ENCODE measurements at regions not wholly inside any gene's neighbourhood (a gene's known extent, or its start where the extent isn't known, plus 50 kb on each side); places are given as distances from the start of the nearest gene placed in this dataset.

GRCh38 chr9:117875886-117876285, 171.7 kb downstream of the TLR4 start:
- TF ChIP-seq, protein P1, sequence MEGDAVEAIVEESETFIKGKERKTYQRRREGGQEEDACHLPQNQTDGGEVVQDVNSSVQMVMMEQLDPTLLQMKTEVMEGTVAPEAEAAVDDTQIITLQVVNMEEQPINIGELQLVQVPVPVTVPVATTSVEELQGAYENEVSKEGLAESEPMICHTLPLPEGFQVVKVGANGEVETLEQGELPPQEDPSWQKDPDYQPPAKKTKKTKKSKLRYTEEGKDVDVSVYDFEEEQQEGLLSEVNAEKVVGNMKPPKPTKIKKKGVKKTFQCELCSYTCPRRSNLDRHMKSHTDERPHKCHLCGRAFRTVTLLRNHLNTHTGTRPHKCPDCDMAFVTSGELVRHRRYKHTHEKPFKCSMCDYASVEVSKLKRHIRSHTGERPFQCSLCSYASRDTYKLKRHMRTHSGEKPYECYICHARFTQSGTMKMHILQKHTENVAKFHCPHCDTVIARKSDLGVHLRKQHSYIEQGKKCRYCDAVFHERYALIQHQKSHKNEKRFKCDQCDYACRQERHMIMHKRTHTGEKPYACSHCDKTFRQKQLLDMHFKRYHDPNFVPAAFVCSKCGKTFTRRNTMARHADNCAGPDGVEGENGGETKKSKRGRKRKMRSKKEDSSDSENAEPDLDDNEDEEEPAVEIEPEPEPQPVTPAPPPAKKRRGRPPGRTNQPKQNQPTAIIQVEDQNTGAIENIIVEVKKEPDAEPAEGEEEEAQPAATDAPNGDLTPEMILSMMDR (IDR thresholded peaks at IDR 0.05; ENCODE audit: low read depth, low read length), result no peak
- DNase-seq (ENCODE audit: extremely low read depth, low read depth), result no peak

DNA sequence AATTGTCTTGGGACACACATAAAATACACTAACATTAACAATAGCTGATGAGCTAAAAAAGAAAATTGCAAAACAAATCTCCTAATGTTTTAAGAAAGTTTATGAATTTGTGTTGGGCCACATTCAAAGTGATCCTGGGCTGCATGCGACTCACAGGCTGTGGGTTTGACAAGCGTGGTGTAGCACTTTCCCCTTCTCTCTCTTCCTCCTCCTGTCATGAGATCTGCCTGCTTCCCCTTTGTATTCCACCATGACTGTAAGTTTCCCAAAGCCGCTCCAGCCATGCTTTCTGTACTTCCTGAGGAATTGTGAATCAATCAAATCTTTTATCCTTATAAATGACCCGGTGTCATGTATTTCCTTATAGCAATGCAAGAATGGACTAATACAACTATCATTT, 178.0 kb downstream of the TLR4 start:
- no peak for DNase-seq (ENCODE audit: extremely low read depth, low read depth)
- TF ChIP-seq, protein P1 (IDR thresholded peaks at IDR 0.05; ENCODE audit: low read depth, low read length), result no peak

- TF ChIP-seq, protein P1 (IDR thresholded peaks at IDR 0.05; ENCODE audit: low read depth, low read length), result no peak
- no peak for DNase-seq (ENCODE audit: extremely low read depth, low read depth)
These were observed 182.4 kb downstream of the TLR4 start for GRCh38 chr9:117886616-117887015.

GRCh38 chr9:117887383-117887782, 183.2 kb downstream of the TLR4 start:
- TF ChIP-seq, protein P1 (IDR thresholded peaks at IDR 0.05; ENCODE audit: low read depth, low read length), result no peak
- DNase-seq (ENCODE audit: extremely low read depth, low read depth), result no peak

DNA sequence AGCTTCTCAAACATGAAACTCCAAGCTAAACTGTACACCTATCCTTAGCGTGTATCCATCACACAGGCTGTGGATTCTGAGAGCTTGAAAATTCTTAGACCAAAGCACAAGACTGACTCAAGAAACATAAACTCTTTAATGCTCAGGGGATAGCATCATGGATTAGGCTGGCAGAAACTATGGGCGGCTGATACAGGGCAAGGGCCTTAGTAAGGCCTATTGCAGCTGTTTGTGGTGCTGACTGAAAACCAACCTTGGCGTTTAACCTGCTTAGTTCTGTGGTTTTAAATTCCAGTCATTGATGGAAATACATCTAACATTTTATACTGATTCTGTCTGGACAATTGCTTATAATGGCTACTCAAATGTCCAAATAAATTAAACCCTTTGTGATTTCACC, 183.7 kb downstream of the TLR4 start:
- no peak for DNase-seq (ENCODE audit: extremely low read depth, low read depth)
- TF ChIP-seq, protein P1 (IDR thresholded peaks at IDR 0.05; ENCODE audit: low read depth, low read length), result no peak

DNA sequence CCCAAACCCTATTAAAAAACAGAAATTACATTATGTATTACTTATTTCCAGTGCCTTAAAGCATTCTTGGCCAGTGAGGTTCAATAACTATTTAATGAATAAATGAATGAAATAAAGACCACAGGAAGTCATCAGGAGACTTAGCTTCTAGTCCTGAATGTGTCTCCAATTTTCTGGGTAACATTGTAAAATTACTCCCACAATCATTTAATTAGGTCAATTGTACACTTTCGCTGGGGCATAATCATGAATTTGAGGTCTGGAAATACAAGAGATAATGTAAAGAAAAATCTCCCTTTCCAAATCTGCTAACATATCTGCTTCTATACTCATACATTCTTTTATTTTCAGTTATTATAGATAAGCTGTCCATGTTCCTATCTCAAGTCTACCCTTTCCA, 199.2 kb downstream of the TLR4 start:
- no peak for DNase-seq (ENCODE audit: extremely low read depth, low read depth)
- TF ChIP-seq, protein P1 (IDR thresholded peaks at IDR 0.05; ENCODE audit: low read depth, low read length), result no peak

GRCh38 chr9:117906763-117907162, 202.6 kb downstream of the TLR4 start:
- TF ChIP-seq, protein P1 (IDR thresholded peaks at IDR 0.05; ENCODE audit: low read depth, low read length), result no peak

More at GRCh38 chr9:117906763-117907162, 202.6 kb downstream of the TLR4 start:
- DNase-seq (ENCODE audit: extremely low read depth, low read depth), result no peak

Measured in AG09319 (cell line).